ENCODE measurements at regions not wholly inside any gene's neighbourhood (a gene's known extent, or its start where the extent isn't known, plus 50 kb on each side); places are given as distances from the start of the nearest gene placed in this dataset.
A peak's percentile ranks its signal among the peaks of the same experiment; 100 is the strongest.

- H3K4me3 ChIP-seq (ENCODE audit: control insufficient read depth, low read depth, low read length) = no peak overlapping the region
- no peak for DNase-seq (ENCODE audit: low read depth)
- peak; percentile 8 for TF ChIP-seq CTCF (IDR thresholded peaks at IDR 0.05; ENCODE audit: control insufficient read depth, insufficient read depth, low read depth, low read length, missing control alignments)
These were observed 179.0 kb downstream of the ADGRA3 start for GRCh38 chr4:22336822-22337221.

GRCh38 chr4:22334155-22334554, 181.7 kb downstream of the ADGRA3 start:
- no peak for TF ChIP-seq CTCF (IDR thresholded peaks at IDR 0.05; ENCODE audit: control insufficient read depth, insufficient read depth, low read depth, low read length, missing control alignments)
- no peak for DNase-seq (ENCODE audit: low read depth)
- H3K4me3 ChIP-seq (ENCODE audit: control insufficient read depth, low read depth, low read length) = no peak overlapping the region

GRCh38 chr4:22324422-22324821, 191.4 kb downstream of the ADGRA3 start:
- no peak overlapping the region for H3K4me3 ChIP-seq (ENCODE audit: control insufficient read depth, low read depth, low read length)
- no peak for TF ChIP-seq CTCF (IDR thresholded peaks at IDR 0.05; ENCODE audit: control insufficient read depth, insufficient read depth, low read depth, low read length, missing control alignments)
- DNase-seq (ENCODE audit: low read depth) = no peak

GRCh38 chr4:22323691-22324090, 192.2 kb downstream of the ADGRA3 start:
- no peak for TF ChIP-seq CTCF (IDR thresholded peaks at IDR 0.05; ENCODE audit: control insufficient read depth, insufficient read depth, low read depth, low read length, missing control alignments)
- no peak overlapping the region for H3K4me3 ChIP-seq (ENCODE audit: control insufficient read depth, low read depth, low read length)
- DNase-seq (ENCODE audit: low read depth) = no peak

- no peak overlapping the region for H3K4me3 ChIP-seq (ENCODE audit: control insufficient read depth, low read depth, low read length)
- no peak for TF ChIP-seq CTCF (IDR thresholded peaks at IDR 0.05; ENCODE audit: control insufficient read depth, insufficient read depth, low read depth, low read length, missing control alignments)
- no peak for DNase-seq (ENCODE audit: low read depth)
These were observed 192.9 kb downstream of the ADGRA3 start for GRCh38 chr4:22322996-22323395.

GRCh38 chr4:22315628-22316027, 200.2 kb downstream of the ADGRA3 start:
- H3K4me3 ChIP-seq (ENCODE audit: control insufficient read depth, low read depth, low read length) = no peak overlapping the region
- DNase-seq (ENCODE audit: low read depth) = peak; percentile 2
- TF ChIP-seq CTCF (IDR thresholded peaks at IDR 0.05; ENCODE audit: control insufficient read depth, insufficient read depth, low read depth, low read length, missing control alignments) = no peak

GRCh38 chr4:22313976-22314375, 201.9 kb downstream of the ADGRA3 start:
- DNase-seq (ENCODE audit: low read depth) = no peak

More at GRCh38 chr4:22313976-22314375, 201.9 kb downstream of the ADGRA3 start:
- no peak for TF ChIP-seq CTCF (IDR thresholded peaks at IDR 0.05; ENCODE audit: control insufficient read depth, insufficient read depth, low read depth, low read length, missing control alignments)
- H3K4me3 ChIP-seq (ENCODE audit: control insufficient read depth, low read depth, low read length) = no peak overlapping the region
